HG03025 (cell line): ENCODE measurements at regions not wholly inside any gene's neighbourhood (a gene's known extent, or its start where the extent isn't known, plus 50 kb on each side); places are given as distances from the start of the nearest gene placed in this dataset.
"Not testable (repeated sequence)": the region's sequence is repeated elsewhere in the genome, so short reads cannot be mapped to it uniquely, and the experiment has no call there.

Source experiments
- ATAC-seq: cut with Tn5 transposase; IDR thresholded peaks from one replicate; pipeline ENCODE4 v1.9.1; 2021; ENCODE audit warnings: mild to moderate bottlenecking, moderate library complexity; ENCODE audit not compliant: unreplicated experiment, low FRiP score

DNA sequence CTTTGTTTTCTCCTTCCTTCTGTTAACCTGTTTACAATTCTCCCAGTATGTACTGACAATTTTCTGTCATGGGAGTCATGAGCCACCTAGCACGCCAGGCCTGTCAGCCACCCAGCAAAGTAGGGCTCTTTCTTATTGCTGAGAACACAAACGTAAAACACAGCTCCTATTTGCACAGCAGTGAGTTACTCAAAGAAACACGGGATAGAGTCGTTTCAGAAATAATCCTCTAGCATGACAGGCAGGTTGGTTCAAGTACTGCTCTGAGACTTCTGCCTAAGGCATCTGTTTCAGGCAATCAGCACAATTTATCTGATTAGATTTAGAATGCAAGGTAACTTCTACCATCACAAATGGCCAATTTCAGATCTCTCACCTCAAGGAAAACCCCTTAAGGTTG lies 88.8 kb downstream of the CD24 start:
- no peak for ATAC-seq

DNA sequence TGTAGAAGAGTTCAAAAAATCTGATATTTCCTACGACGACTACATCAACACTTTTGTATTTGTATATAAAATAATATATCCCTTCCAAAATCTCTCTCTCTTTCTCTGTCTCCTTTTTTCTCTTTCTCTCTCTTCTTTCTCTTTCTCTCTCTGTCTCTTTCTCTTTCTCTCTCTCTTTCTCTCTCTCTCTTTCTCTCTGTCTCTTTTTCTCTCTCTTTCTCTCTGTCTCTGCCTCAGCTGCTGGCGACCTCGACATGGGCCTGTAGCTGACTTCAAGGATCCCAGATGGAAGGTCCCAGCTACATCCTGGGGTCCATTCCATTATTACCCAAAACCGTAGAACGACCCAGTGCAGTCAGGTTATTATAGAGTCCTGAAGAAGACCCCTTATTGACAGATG lies 90.0 kb downstream of the CD24 start:
- ATAC-seq = no peak

- ATAC-seq = no peak
These were observed 90.7 kb downstream of the CD24 start for GRCh38 chr6:106883808-106884262.

GRCh38 chr6:106882601-106883518 lies 91.7 kb downstream of the CD24 start:
- no peak for ATAC-seq

DNA sequence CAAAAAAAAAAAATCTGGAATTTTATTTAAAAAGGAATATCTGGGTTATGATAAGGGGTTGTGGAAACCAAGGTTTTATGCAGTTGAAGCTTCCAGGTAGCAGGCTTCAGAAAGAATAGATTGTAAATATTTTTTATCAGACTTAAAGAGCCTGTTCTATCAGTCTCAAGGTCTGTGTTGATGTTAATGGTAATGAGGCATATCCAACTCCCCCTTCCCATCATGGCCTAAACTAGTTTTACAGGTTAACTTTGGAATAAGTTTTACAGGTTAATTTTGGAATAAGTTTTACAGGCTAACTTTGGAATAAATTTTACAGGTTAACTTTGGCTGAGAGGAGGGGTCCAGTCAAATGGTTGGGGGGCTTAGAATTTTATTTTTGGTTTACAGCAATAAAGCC lies 92.4 kb downstream of the CD24 start:
- ATAC-seq = no peak

DNA sequence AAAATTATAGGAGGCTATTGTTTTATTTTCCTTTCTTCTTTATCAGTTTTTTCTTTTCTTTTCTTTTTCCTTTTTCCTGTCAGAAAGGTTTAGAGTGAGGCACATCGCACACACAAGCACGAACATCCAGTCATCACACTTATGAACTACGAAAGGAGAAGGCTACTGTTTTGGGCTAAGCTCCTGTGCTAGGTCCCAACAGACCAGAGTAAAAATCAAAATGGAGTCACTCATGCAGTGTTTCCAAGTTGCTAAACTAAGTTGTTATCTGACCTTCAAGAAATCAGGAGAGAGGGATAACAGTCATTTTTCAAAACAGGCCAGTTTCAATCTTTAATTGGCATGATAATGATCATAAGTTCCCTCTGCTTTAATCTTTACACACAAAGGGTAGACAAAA lies 93.6 kb downstream of the CD24 start:
- ATAC-seq = no peak

GRCh38 chr6:106875782-106876321 lies 98.7 kb downstream of the CD24 start:
- ATAC-seq = no peak

GRCh38 chr6:106874481-106874880 lies 100.0 kb downstream of the CD24 start:
- ATAC-seq = no peak

- ATAC-seq = no peak
These were observed 102.5 kb downstream of the CD24 start for GRCh38 chr6:106872049-106872448.

GRCh38 chr6:106870824-106871717 lies 103.5 kb downstream of the CD24 start:
- ATAC-seq = no peak

DNA sequence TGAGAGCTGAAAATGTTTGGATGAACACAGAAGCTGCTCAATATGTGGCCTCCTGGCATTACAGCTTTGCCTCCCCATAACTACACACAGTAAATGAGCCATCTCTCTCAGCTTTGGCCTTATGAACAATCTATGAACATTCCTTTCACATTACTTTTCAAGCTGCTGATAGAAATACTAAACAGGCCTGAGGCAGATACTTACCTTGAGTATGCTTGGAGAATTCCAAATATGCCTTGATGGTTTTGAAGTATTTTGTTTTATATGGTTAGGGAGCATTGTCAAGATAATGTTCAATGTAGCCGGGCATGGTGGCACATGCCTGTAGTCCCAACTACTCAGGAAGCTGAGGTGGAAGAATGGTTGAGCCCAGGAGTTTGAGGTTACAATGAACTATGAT lies 104.5 kb downstream of the CD24 start:
- no peak for ATAC-seq

DNA sequence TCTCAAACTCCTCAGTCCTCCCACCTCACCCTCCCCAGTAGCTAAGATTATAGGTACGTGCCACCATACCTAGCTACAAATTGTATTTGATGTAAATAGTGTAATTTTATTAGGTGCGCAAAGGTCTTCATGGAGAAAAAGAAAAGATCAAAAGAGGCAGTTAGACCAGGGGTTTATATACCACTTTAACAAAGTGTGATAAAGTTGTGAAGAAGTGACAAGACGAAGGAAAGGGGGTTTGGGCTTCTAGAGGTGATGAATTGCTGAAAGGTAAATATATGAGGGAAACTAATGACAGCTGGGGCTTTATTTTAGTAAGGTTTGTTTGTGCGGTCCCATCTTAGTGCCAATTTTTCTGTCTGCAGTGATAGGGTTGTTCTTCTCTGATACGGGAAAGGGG lies 105.3 kb downstream of the CD24 start:
- no peak for ATAC-seq

GRCh38 chr6:106866875-106867658 lies 107.5 kb downstream of the CD24 start:
- no peak for ATAC-seq

GRCh38 chr6:106862858-106863257 lies 111.7 kb downstream of the CD24 start:
- no peak for ATAC-seq

DNA sequence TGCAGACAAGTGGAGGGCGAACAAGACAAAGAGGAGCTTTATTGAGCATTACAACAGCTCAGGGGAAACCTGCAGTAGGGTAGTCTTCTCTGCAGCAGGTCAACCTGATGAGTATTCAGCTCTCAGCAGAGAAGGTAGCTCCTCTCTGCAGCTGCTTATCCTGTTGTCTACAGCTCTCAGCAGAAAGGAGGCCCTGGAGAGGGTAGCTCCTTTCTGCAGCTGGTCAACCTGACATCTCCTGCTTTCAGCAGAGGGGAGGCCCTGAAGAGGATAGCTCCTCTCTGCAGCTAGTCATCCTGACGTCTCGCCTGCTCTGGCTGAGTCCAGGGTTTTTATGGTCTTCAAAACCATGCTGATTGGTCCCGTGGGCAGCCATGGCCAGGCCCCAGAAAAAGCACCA lies 113.6 kb downstream of the CD24 start:
- no peak for ATAC-seq

GRCh38 chr6:106858653-106859092 lies 115.9 kb downstream of the CD24 start:
- no peak for ATAC-seq

DNA sequence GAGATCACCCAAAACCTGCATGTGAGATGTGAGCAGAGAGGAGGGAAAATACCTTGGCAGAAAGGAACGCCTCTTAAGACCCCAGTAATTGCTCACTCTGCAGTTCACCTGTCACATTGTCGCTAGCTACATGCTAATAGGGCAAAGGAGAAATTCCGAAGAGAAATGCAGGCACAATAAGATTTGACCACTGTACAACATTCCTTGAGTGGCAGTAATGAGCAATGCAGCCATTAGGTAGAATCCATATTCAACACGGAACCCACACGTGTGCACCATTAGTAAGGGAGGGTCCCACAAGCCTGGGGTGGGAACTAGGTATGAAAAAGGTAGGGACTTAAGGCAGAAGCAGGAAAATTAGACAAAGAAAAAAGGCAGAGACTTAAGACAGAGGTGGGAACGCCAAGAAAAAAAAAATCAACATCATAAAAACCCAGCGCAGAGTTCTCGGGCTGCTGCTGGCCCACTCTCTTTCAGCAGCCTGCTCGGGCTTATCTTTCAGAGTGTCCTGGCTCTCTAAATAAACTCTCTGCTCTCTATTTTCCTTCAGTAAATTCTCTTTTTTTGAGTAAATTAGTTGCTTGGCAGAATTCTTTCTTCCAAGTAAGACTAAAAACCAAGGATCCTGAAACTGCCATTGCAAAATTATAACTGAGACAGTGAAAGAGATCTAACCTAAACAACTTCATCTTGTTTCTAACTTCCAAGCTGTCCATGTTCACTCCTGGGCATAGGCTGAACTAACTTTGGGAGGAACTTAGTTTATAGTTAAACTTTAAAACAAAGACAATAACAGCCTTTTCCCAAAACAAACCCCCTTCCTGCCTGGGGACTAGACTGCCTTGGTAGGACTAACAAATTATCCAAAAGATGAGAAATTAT lies 116.5 kb downstream of the CD24 start:
- ATAC-seq = no peak

DNA sequence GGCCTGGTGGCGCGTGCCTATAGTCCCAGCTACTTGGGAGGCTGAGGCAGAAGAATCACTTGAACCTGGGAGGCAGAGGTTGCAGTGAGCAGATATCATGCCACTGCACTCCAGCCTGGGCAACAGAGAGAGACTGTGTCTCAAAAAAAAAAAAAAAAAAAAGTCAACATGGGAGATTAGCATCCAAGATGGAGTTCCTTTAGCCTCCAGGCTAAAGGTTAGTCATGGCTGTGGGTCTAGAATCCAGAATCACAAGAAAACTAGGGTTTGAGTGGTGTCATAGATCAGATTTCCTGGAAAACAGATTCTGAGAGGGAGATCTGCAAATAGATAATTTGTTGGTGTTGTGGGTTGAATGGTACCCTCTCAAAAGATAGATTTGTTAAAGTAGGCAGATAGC lies 117.2 kb downstream of the CD24 start:
- not testable (repeated sequence) for ATAC-seq

GRCh38 chr6:106856227-106856874 lies 118.2 kb downstream of the CD24 start:
- no peak for ATAC-seq
